Caco-2 (cell line): ENCODE measurements at regions not wholly inside any gene's neighbourhood (a gene's known extent, or its start where the extent isn't known, plus 50 kb on each side); places are given as distances from the start of the nearest gene placed in this dataset.
"Not testable (repeated sequence)": the region's sequence is repeated elsewhere in the genome, so short reads cannot be mapped to it uniquely, and the experiment has no call there.

Experiments
- BruUV-seq: library from RNA; stranded (reverse); fragments of 400-500 nt; replicated peaks from 2 replicates; lab custom pipeline; 2021; lab: Mats Ljungman, UMichigan
- CTCF ChIA-PET: fragments of 300-600 bp; sonication (Branson Sonifier 250); formaldehyde crosslinking; loops from one replicate; lab custom pipeline; 2022; ENCODE audit warnings: antibody characterized with exemption; lab: Charles Lee
- POLR2A ChIA-PET: fragments of 300-600 bp; sonication (Branson Sonifier 250); formaldehyde crosslinking; loops from one replicate; lab custom pipeline; 2022; ENCODE audit warnings: antibody characterized with exemption; lab: Charles Lee
- DNase-seq, 2 experiments: peaks; one replicate each; pipeline versions ENCODE4 v3.0.0 to v3.0.0-alpha.2; 2020 to 2022
- H3K27me3 ChIP-seq: replicated peaks from 2 replicates; pipeline ENCODE4 v1.6.0; 2011; ENCODE audit warnings: low read length; ENCODE audit not compliant: control insufficient read depth, insufficient read depth
- H3K36me3 ChIP-seq: 2 replicates; pipeline ENCODE4 v1.5.1; 2011; ENCODE audit warnings: low read length; ENCODE audit not compliant: control insufficient read depth, insufficient read depth
- H3K4me1 ChIP-seq: fragments of 250-450 bp; sonication (Bioruptor Pico); 2 replicates; pipeline ENCODE4 v1.5.1; 2020; ENCODE audit warnings: mild to moderate bottlenecking
- H3K4me3 ChIP-seq: 2 replicates; pipeline ENCODE4 v1.5.1; 2011; ENCODE audit warnings: low read depth, mild to moderate bottlenecking, control low read depth, low read length
- H3K9me3 ChIP-seq: fragments of 250-450 bp; sonication (Bioruptor Pico); 2 replicates; pipeline ENCODE4 v1.5.1; 2020; ENCODE audit warnings: mild to moderate bottlenecking, moderate library complexity
- H3K27ac Mint-ChIP-seq: one replicate; pipeline ENCODE4 v1.8.0; 2022; ENCODE audit warnings: mixed read lengths; ENCODE audit not compliant: unreplicated experiment
- H3K27me3 Mint-ChIP-seq: one replicate; pipeline ENCODE4 v1.8.0; 2022; ENCODE audit warnings: mixed read lengths; ENCODE audit not compliant: insufficient read depth, unreplicated experiment
- H3K36me3 Mint-ChIP-seq: one replicate; pipeline ENCODE4 v1.8.0; 2022; ENCODE audit warnings: mild to moderate bottlenecking, mixed read lengths; ENCODE audit not compliant: insufficient read depth, unreplicated experiment
- H3K4me1 Mint-ChIP-seq: one replicate; pipeline ENCODE4 v1.8.0; 2022; ENCODE audit warnings: low read depth, mixed read lengths; ENCODE audit not compliant: unreplicated experiment
- H3K4me3 Mint-ChIP-seq: one replicate; pipeline ENCODE4 v1.8.0; 2022; ENCODE audit warnings: mild to moderate bottlenecking, moderate library complexity, mixed read lengths; ENCODE audit not compliant: unreplicated experiment
- H3K9me3 Mint-ChIP-seq: one replicate; pipeline ENCODE4 v1.8.0; 2022; ENCODE audit warnings: mixed read lengths; ENCODE audit not compliant: unreplicated experiment
- CTCF ChIP-seq, 2 experiments: fragments of 200-600 bp in 1 of 2; IDR thresholded peaks; 1 replicate in 1 of 2; 2 replicates in 1 of 2; pipeline versions ENCODE4 v1.5.1 to v1.8.0; 2011 to 2022; ENCODE audit warnings: antibody characterized with exemption in 1 of 2, control low read depth in 1 of 2, inconsistent platforms in 1 of 2, low read depth in 1 of 2, low read length in 1 of 2, mild to moderate bottlenecking in 1 of 2, moderate library complexity in 1 of 2; ENCODE audit not compliant: insufficient read depth in 1 of 2, severe bottlenecking in 1 of 2, unreplicated experiment in 1 of 2
- intact Hi-C: fragments of 100-400 bp; cut with micrococcal nuclease; formaldehyde crosslinking; loops from one replicate; pipeline ENCODE4 v1.10.0; 2022; ENCODE audit not compliant: unreplicated experiment

GRCh38 chrX:82742351-82742750 is 765.7 kb upstream of the POU3F4 start:
- Mint-ChIP-seq H3K36me3 (no peaks in the 10 kb centered on the region), H3K27ac (no peak overlapping the region), H3K27me3 (no peaks in the 10 kb centered on the region), H3K4me3 (no peak overlapping the region), H3K9me3 (no peaks in the 10 kb centered on the region), H3K4me1 (no peaks in the 10 kb centered on the region)
- no peaks in the 10 kb centered on the region for H3K4me1 ChIP-seq
- H3K36me3 ChIP-seq = no peaks in the 10 kb centered on the region
- BruUV-seq = no TSS peak
- intact Hi-C loops = no loop called here
- DNase-seq = no peak
- CTCF ChIA-PET = no interaction called here
- H3K27me3 ChIP-seq = no peaks in the 10 kb centered on the region
- POLR2A ChIA-PET = no interaction called here
- TF ChIP-seq CTCF (IDR thresholded peaks at IDR 0.05; ENCODE audit: insufficient read depth in 1 of 2, low read depth in 1 of 2, low read length in 1 of 2, severe bottlenecking in 1 of 2, unreplicated experiment in 1 of 2) = no peak
- H3K9me3 ChIP-seq = no peaks in the 10 kb centered on the region
- no peak overlapping the region for H3K4me3 ChIP-seq

- H3K27me3 Mint-ChIP-seq, DNase-seq, H3K4me1 Mint-ChIP-seq, H3K4me3 Mint-ChIP-seq, H3K9me3 Mint-ChIP-seq, intact Hi-C loops, POLR2A ChIA-PET, H3K4me1 ChIP-seq, H3K4me3 ChIP-seq, H3K36me3 ChIP-seq, H3K27me3 ChIP-seq, H3K27ac Mint-ChIP-seq, H3K9me3 ChIP-seq, CTCF ChIA-PET, H3K36me3 Mint-ChIP-seq, BruUV-seq: not testable (repeated sequence)
These were observed 762.4 kb upstream of the POU3F4 start for GRCh38 chrX:82745725-82746124.

GRCh38 chrX:82748906-82749505 is 759.1 kb upstream of the POU3F4 start:
- no peak overlapping the region for H3K4me3 Mint-ChIP-seq
- no peaks in the 10 kb centered on the region for H3K27me3 Mint-ChIP-seq
- TF ChIP-seq CTCF (IDR thresholded peaks at IDR 0.05; ENCODE audit: insufficient read depth in 1 of 2, low read depth in 1 of 2, low read length in 1 of 2, severe bottlenecking in 1 of 2, unreplicated experiment in 1 of 2) = no peak
- no peaks in the 10 kb centered on the region for H3K36me3 ChIP-seq
- H3K27ac Mint-ChIP-seq = no peak overlapping the region
- POLR2A ChIA-PET = no interaction called here
- no peaks in the 10 kb centered on the region for H3K9me3 ChIP-seq
- no peaks in the 10 kb centered on the region for H3K36me3 Mint-ChIP-seq
- no peak for DNase-seq
- CTCF ChIA-PET = no interaction called here
- no peaks in the 10 kb centered on the region for H3K9me3 Mint-ChIP-seq
- no peaks in the 10 kb centered on the region for H3K27me3 ChIP-seq
- BruUV-seq = no TSS peak
- H3K4me1 Mint-ChIP-seq = no peaks in the 10 kb centered on the region
- H3K4me3 ChIP-seq = no peak overlapping the region
- intact Hi-C loops = no loop called here
- H3K4me1 ChIP-seq = no peaks in the 10 kb centered on the region

- POLR2A ChIA-PET = no interaction called here
- TF ChIP-seq CTCF (IDR thresholded peaks at IDR 0.05; ENCODE audit: insufficient read depth in 1 of 2, low read depth in 1 of 2, low read length in 1 of 2, severe bottlenecking in 1 of 2, unreplicated experiment in 1 of 2) = no peak
- H3K4me3 ChIP-seq = no peak overlapping the region
- no peak for DNase-seq
- H3K4me1 ChIP-seq = no peaks in the 10 kb centered on the region
- Mint-ChIP-seq H3K27ac (no peak overlapping the region), H3K4me3 (no peak overlapping the region), H3K4me1 (no peaks in the 10 kb centered on the region), H3K9me3 (no peaks in the 10 kb centered on the region), H3K27me3 (no peaks in the 10 kb centered on the region), H3K36me3 (no peaks in the 10 kb centered on the region)
- H3K36me3 ChIP-seq = no peaks in the 10 kb centered on the region
- BruUV-seq = no TSS peak
- CTCF ChIA-PET = no interaction called here
- intact Hi-C loops = no loop called here
- H3K9me3 ChIP-seq = no peaks in the 10 kb centered on the region
- no peaks in the 10 kb centered on the region for H3K27me3 ChIP-seq
These were observed 751.8 kb upstream of the POU3F4 start for GRCh38 chrX:82756272-82756671.
